MM.1S (cell line): ENCODE measurements at regions not wholly inside any gene's neighbourhood (a gene's known extent, or its start where the extent isn't known, plus 50 kb on each side); places are given as distances from the start of the nearest gene placed in this dataset.
A peak's percentile ranks its signal among the peaks of the same experiment; 100 is the strongest.

Source experiments
- DNase-seq: peaks from one replicate; pipeline ENCODE4 v3.0.0-alpha.2; 2015
- H2AFZ ChIP-seq: fragments of 300-600 bp; sonication (generic); 2 replicates; pipeline ENCODE4 v1.6.0; 2016; ENCODE audit warnings: antibody characterized with exemption, low read length
- H3F3A ChIP-seq: fragments of 300-600 bp; sonication (generic); 2 replicates; pipeline ENCODE4 v1.6.1; 2016; ENCODE audit warnings: mild to moderate bottlenecking, antibody characterized with exemption, low read length, moderate library complexity, mixed read lengths; ENCODE audit not compliant: insufficient read depth
- H3K27ac ChIP-seq: fragments of 300-600 bp; sonication (generic); 2 replicates; pipeline ENCODE4 v1.5.1; 2016; ENCODE audit warnings: mild to moderate bottlenecking, low read length
- H3K27me3 ChIP-seq: fragments of 300-600 bp; sonication (generic); replicated peaks from 2 replicates; pipeline ENCODE4 v1.6.0; 2016; ENCODE audit warnings: low read length; ENCODE audit not compliant: insufficient read depth
- H3K36me3 ChIP-seq: fragments of 300-600 bp; sonication (generic); replicated peaks from 2 replicates; pipeline ENCODE4 v1.6.1; 2016; ENCODE audit warnings: mild to moderate bottlenecking, low read length, mixed read lengths; ENCODE audit not compliant: insufficient read depth
- H3K4me1 ChIP-seq: fragments of 300-600 bp; sonication (generic); 2 replicates; pipeline ENCODE4 v1.6.1; 2016; ENCODE audit warnings: low read length, mixed read lengths
- H3K4me2 ChIP-seq: fragments of 300-600 bp; sonication (generic); 2 replicates; pipeline ENCODE4 v1.6.0; 2016; ENCODE audit warnings: low read depth, low read length
- H3K4me3 ChIP-seq: fragments of 300-600 bp; sonication (generic); 2 replicates; pipeline ENCODE4 v1.5.1; 2016; ENCODE audit warnings: low read length, mixed read lengths
- H3K79me2 ChIP-seq: fragments of 300-600 bp; sonication (generic); 2 replicates; pipeline ENCODE4 v1.6.1; 2016; ENCODE audit warnings: mixed run types, low read length, mixed read lengths
- H3K9ac ChIP-seq: fragments of 300-600 bp; sonication (generic); 2 replicates; pipeline ENCODE4 v1.6.1; 2016; ENCODE audit warnings: low read length, mixed read lengths
- H3K9me2 ChIP-seq: fragments of 300-600 bp; sonication (generic); replicated peaks from 2 replicates; pipeline ENCODE4 v1.6.1; 2016; ENCODE audit warnings: mild to moderate bottlenecking, low read length, mixed read lengths; ENCODE audit not compliant: insufficient read depth
- H3K9me3 ChIP-seq: fragments of 300-600 bp; sonication (generic); replicated peaks from 2 replicates; pipeline ENCODE4 v1.6.1; 2016; ENCODE audit warnings: mild to moderate bottlenecking, low read length, mixed read lengths; ENCODE audit not compliant: insufficient read depth
- H4K20me1 ChIP-seq: fragments of 300-600 bp; sonication (generic); 2 replicates; pipeline ENCODE4 v1.6.1; 2016; ENCODE audit warnings: mild to moderate bottlenecking, low read length, moderate library complexity, mixed read lengths; ENCODE audit not compliant: insufficient read depth
- CTCF ChIP-seq: fragments of 300-600 bp; sonication (generic); IDR thresholded peaks from 2 replicates; pipeline ENCODE4 v1.5.1; 2016; ENCODE audit warnings: antibody characterized with exemption, low read length, mixed read lengths
- EZH2 ChIP-seq: fragments of 300-600 bp; sonication (generic); optimal IDR thresholded peaks from 2 replicates; pipeline ENCODE3; 2017; ENCODE audit warnings: low read depth, mild to moderate bottlenecking, antibody characterized with exemption, low read length, mixed read lengths
- EZH2phosphoT487 ChIP-seq: fragments of 300-600 bp; sonication (generic); IDR thresholded peaks from 2 replicates; pipeline ENCODE4 v1.6.1; 2018; ENCODE audit warnings: antibody characterized with exemption, low read length

GRCh38 chr10:128901236-128901635, 565.8 kb upstream of the MGMT start:
- Histone ChIP-seq H3K27me3 (no peaks in the 10 kb centered on the region), H3K9ac (no peak overlapping the region), H4K20me1 (no peaks in the 10 kb centered on the region), H3K4me2 (no peak overlapping the region), H3K9me3 (no peaks in the 10 kb centered on the region), H3K79me2 (no peaks in the 10 kb centered on the region), H3F3A (no peaks in the 10 kb centered on the region), H2AFZ (no peak overlapping the region), H3K4me1 (no peaks in the 10 kb centered on the region), H3K4me3 (no peak overlapping the region), H3K36me3 (no peaks in the 10 kb centered on the region), H3K27ac (no peak overlapping the region), H3K9me2 (no peaks in the 10 kb centered on the region)
- TF ChIP-seq EZH2 (no peak), EZH2phosphoT487 (no peak), CTCF (no peak)
- DNase-seq: no peak

- TF ChIP-seq EZH2phosphoT487 (no peak), CTCF (no peak), EZH2 (no peak)
- H3F3A ChIP-seq: no peaks in the 10 kb centered on the region
- H3K9me2 ChIP-seq: no peaks in the 10 kb centered on the region
- H3K9me3 ChIP-seq: no peaks in the 10 kb centered on the region
- no peaks in the 10 kb centered on the region for H4K20me1 ChIP-seq
- no peak overlapping the region for H3K9ac ChIP-seq
- no peak overlapping the region for H3K27ac ChIP-seq
- no peak overlapping the region for H3K4me2 ChIP-seq
- no peak for DNase-seq
- no peaks in the 10 kb centered on the region for H3K27me3 ChIP-seq
- no peaks in the 10 kb centered on the region for H3K79me2 ChIP-seq
- no peak overlapping the region for H3K4me3 ChIP-seq
- no peaks in the 10 kb centered on the region for H3K36me3 ChIP-seq
- no peak overlapping the region for H2AFZ ChIP-seq
- peaks cover 5% of the 10 kb centered on the region for H3K4me1 ChIP-seq
These were observed 564.9 kb upstream of the MGMT start for GRCh38 chr10:128902031-128902710.

GRCh38 chr10:128907155-128907941, 559.7 kb upstream of the MGMT start:
- TF ChIP-seq CTCF: no peak
- TF ChIP-seq EZH2: no peak
- no peak for TF ChIP-seq EZH2phosphoT487
- Histone ChIP-seq H3K4me2 (peak overlapping the region; percentile 38; the same call in 1 of the 2 replicates), H3F3A (peaks cover 6% of the 10 kb centered on the region), H3K9me3 (no peaks in the 10 kb centered on the region), H3K9me2 (no peaks in the 10 kb centered on the region), H3K9ac (peak overlapping the region; percentile 36; the same call in 1 of the 2 replicates), H3K79me2 (no peaks in the 10 kb centered on the region), H3K4me1 (peaks cover 30% of the 10 kb centered on the region), H4K20me1 (no peaks in the 10 kb centered on the region), H3K4me3 (0 out of 2 replicates have a peak overlapping the region, but pooled peaks have one; percentile 5), H3K27me3 (no peaks in the 10 kb centered on the region), H2AFZ (peak overlapping the region; percentile 37; the same call in 1 of the 2 replicates), H3K36me3 (no peaks in the 10 kb centered on the region), H3K27ac (peak overlapping the region; percentile 75)
- no peak for DNase-seq
